HG03354 (cell line): ENCODE measurements at regions not wholly inside any gene's neighbourhood (a gene's known extent, or its start where the extent isn't known, plus 50 kb on each side); places are given as distances from the start of the nearest gene placed in this dataset.
"Not testable (repeated sequence)": the region's sequence is repeated elsewhere in the genome, so short reads cannot be mapped to it uniquely, and the experiment has no call there.

Source experiments
- ATAC-seq: cut with Tn5 transposase; IDR thresholded peaks from one replicate; pipeline ENCODE4 v1.9.1; 2021; ENCODE audit warnings: mild to moderate bottlenecking; ENCODE audit not compliant: unreplicated experiment, poor library complexity, severe bottlenecking

GRCh38 chr10:84626397-84627087 lies 298.2 kb downstream of the CCSER2 start:
- no peak for ATAC-seq

GRCh38 chr10:84632866-84633265 lies 304.5 kb downstream of the CCSER2 start:
- ATAC-seq = no peak

GRCh38 chr10:84634636-84635035 lies 306.2 kb downstream of the CCSER2 start:
- no peak for ATAC-seq

- ATAC-seq = not testable (repeated sequence)
Observed at GRCh38 chr10:84650628-84651027, 322.2 kb downstream of the CCSER2 start.

GRCh38 chr10:84654671-84655070 lies 326.3 kb downstream of the CCSER2 start:
- peak; percentile 96 for ATAC-seq

GRCh38 chr10:84659027-84659426 lies 330.6 kb downstream of the CCSER2 start:
- ATAC-seq = no peak

GRCh38 chr10:84659497-84660439 lies 331.4 kb downstream of the CCSER2 start:
- no peak for ATAC-seq

GRCh38 chr10:84660450-84661159 lies 332.2 kb downstream of the CCSER2 start:
- ATAC-seq = no peak

GRCh38 chr10:84665211-84665610 lies 336.8 kb downstream of the CCSER2 start:
- ATAC-seq = no peak

- peak; percentile 71 for ATAC-seq
Observed at GRCh38 chr10:84665883-84666463, 337.6 kb downstream of the CCSER2 start.

- no peak for ATAC-seq
Observed at GRCh38 chr10:84668186-84668763, 339.9 kb downstream of the CCSER2 start.

- ATAC-seq = no peak
Observed at GRCh38 chr10:84675060-84675459, 346.7 kb downstream of the CCSER2 start.

- no peak for ATAC-seq
Observed at GRCh38 chr10:84676536-84676935, 348.1 kb downstream of the CCSER2 start.

GRCh38 chr10:84681781-84682180 lies 353.4 kb downstream of the CCSER2 start:
- no peak for ATAC-seq

GRCh38 chr10:84683550-84683949 lies 355.2 kb downstream of the CCSER2 start:
- no peak for ATAC-seq

GRCh38 chr10:84683980-84684740 lies 355.8 kb downstream of the CCSER2 start:
- ATAC-seq = no peak

- no peak for ATAC-seq
Observed at GRCh38 chr10:84685047-84685660, 356.8 kb downstream of the CCSER2 start.

- ATAC-seq = no peak
Observed at GRCh38 chr10:84693006-84693405, 364.6 kb downstream of the CCSER2 start.
